Thyroid gland (tissue), 4 donors: ENCODE measurements at regions not wholly inside any gene's neighbourhood (a gene's known extent, or its start where the extent isn't known, plus 50 kb on each side); places are given as distances from the start of the nearest gene placed in this dataset.

Experiments
- DNase-seq, 2 donors: peaks; one replicate each; pipeline ENCODE4 v3.0.0-alpha.2; 2019
- H3K27ac ChIP-seq, 3 donors: fragments of 200-600 bp; sonication (generic); 1 replicate in 2 of 3; 2 replicates in 1 of 3; pipeline ENCODE4 v1.5.1; 2016 to 2019; ENCODE audit warnings: mild to moderate bottlenecking in 1 of 3, moderate library complexity in 1 of 3
- H3K27me3 ChIP-seq: fragments of 200-600 bp; sonication (generic); one replicate; pipeline ENCODE4 v1.5.1; 2019
- H3K36me3 ChIP-seq, 2 donors: fragments of 200-600 bp; sonication (generic); one replicate each; pipeline ENCODE4 v1.5.1; 2016 to 2019
- H3K4me1 ChIP-seq, 2 donors: fragments of 200-600 bp; sonication (generic); one replicate each; pipeline ENCODE4 v1.5.1; 2017 to 2019
- H3K4me3 ChIP-seq, 3 donors: fragments of 200-600 bp; sonication (generic); replicated peaks in 1 of 3; 1 replicate in 2 of 3; 2 replicates in 1 of 3; pipeline ENCODE4 v1.5.1; 2016; ENCODE audit warnings: mild to moderate bottlenecking in 1 of 3
- H3K9me3 ChIP-seq: fragments of 200-600 bp; sonication (generic); one replicate; pipeline ENCODE4 v1.5.1; 2017
- CTCF ChIP-seq, 6 experiments: fragments of 200-600 bp in 3 of 6; fragments of 450-650 bp in 3 of 6; sonication (generic) in 3 of 6; IDR thresholded peaks; one replicate each; pipeline ENCODE4 v1.5.1; 2016 to 2019; ENCODE audit warnings: antibody characterized with exemption in 6 of 6, mild to moderate bottlenecking in 2 of 6, inconsistent platforms in 1 of 6, moderate library complexity in 1 of 6
- POLR2A ChIP-seq, 2 donors: fragments of 450-650 bp; IDR thresholded peaks; one replicate each; pipeline ENCODE4 v1.6.1; 2017; ENCODE audit warnings: antibody characterized with exemption in 2 of 2, mild to moderate bottlenecking in 2 of 2, moderate library complexity in 1 of 2
- WGBS, 2 donors: methylation state at CpG; one replicate each; pipeline ENCODE4 v1.1.5; 2017; 5-methylcytosine and 5-hydroxymethylcytosine counted together
- intact Hi-C: fragments of 100-400 bp; cut with DNase I; formaldehyde crosslinking; loops from one replicate; pipeline ENCODE4 v1.15.1; 2023

- Histone ChIP-seq H3K9me3 (no peaks in the 10 kb centered on the region), H3K4me1 (no peaks in the 10 kb centered on the region), H3K27me3 (no peaks in the 10 kb centered on the region), H3K27ac (no peak overlapping the region), H3K4me3 (no peak overlapping the region), H3K36me3 (no peaks in the 10 kb centered on the region)
- TF ChIP-seq POLR2A (IDR thresholded peaks at IDR 0.05), result no peak
- TF ChIP-seq CTCF (IDR thresholded peaks at IDR 0.05), result no peak
- intact Hi-C loops, result no loop called here
- WGBS, 2 donors, result 72% methylated on average over 11 of the region's 11 CpGs
- no peak for DNase-seq
These were observed 187.4 kb upstream of the MGMT start for GRCh38 chr10:129279446-129280154.

- no peak for DNase-seq
- no peak for TF ChIP-seq POLR2A (IDR thresholded peaks at IDR 0.05)
- TF ChIP-seq CTCF (IDR thresholded peaks at IDR 0.05), result no peak
- Histone ChIP-seq H3K9me3 (no peaks in the 10 kb centered on the region), H3K27ac (no peak overlapping the region), H3K4me3 (no peak overlapping the region), H3K36me3 (no peaks in the 10 kb centered on the region), H3K27me3 (no peaks in the 10 kb centered on the region), H3K4me1 (no peaks in the 10 kb centered on the region)
- WGBS, 2 donors, result 70 to 81% methylated on average over 1 of the region's 1 CpG
- intact Hi-C loops, result no loop called here
These were observed 186.9 kb upstream of the MGMT start for GRCh38 chr10:129280155-129280502.

GRCh38 chr10:129280908-129281586, 186.0 kb upstream of the MGMT start:
- TF ChIP-seq POLR2A (IDR thresholded peaks at IDR 0.05) (no peak), CTCF (IDR thresholded peaks at IDR 0.05) (no peak)
- DNase-seq, result no peak
- H3K27me3 ChIP-seq, result no peaks in the 10 kb centered on the region
- no peak overlapping the region for H3K4me3 ChIP-seq
- WGBS, 2 donors, result 77% methylated on average over 3 of the region's 3 CpGs
- no peaks in the 10 kb centered on the region for H3K4me1 ChIP-seq
- H3K27ac ChIP-seq, result no peak overlapping the region
- intact Hi-C loops, result no loop called here
- no peaks in the 10 kb centered on the region for H3K9me3 ChIP-seq
- H3K36me3 ChIP-seq, result no peaks in the 10 kb centered on the region

- DNase-seq, result no peak
- Histone ChIP-seq H3K4me3 (no peak overlapping the region), H3K9me3 (no peaks in the 10 kb centered on the region), H3K4me1 (no peaks in the 10 kb centered on the region), H3K27me3 (no peaks in the 10 kb centered on the region), H3K27ac (no peak overlapping the region), H3K36me3 (no peaks in the 10 kb centered on the region)
- 93 to 96% methylated on average over 5 of the region's 5 CpGs for WGBS, 2 donors
- intact Hi-C loops, result no loop called here
- TF ChIP-seq POLR2A (IDR thresholded peaks at IDR 0.05) (no peak), CTCF (IDR thresholded peaks at IDR 0.05) (no peak)
These were observed 181.6 kb upstream of the MGMT start for GRCh38 chr10:129285459-129285858.

GRCh38 chr10:129288999-129289584, 177.9 kb upstream of the MGMT start:
- H3K27ac ChIP-seq, result no peak overlapping the region
- no peaks in the 10 kb centered on the region for H3K4me1 ChIP-seq
- H3K36me3 ChIP-seq, result no peaks in the 10 kb centered on the region
- no peaks in the 10 kb centered on the region for H3K9me3 ChIP-seq
- no peak overlapping the region for H3K4me3 ChIP-seq
- 76 to 79% methylated on average over 6 of the region's 6 CpGs for WGBS, 2 donors
- no peak for DNase-seq
- TF ChIP-seq POLR2A (IDR thresholded peaks at IDR 0.05) (no peak), CTCF (IDR thresholded peaks at IDR 0.05) (no peak)
- no peaks in the 10 kb centered on the region for H3K27me3 ChIP-seq
- intact Hi-C loops, result no loop called here
